Myocyte (in vitro differentiated cells): ENCODE measurements at regions not wholly inside any gene's neighbourhood (a gene's known extent, or its start where the extent isn't known, plus 50 kb on each side); places are given as distances from the start of the nearest gene placed in this dataset.
"Not testable (repeated sequence)": the region's sequence is repeated elsewhere in the genome, so short reads cannot be mapped to it uniquely, and the experiment has no call there.

Source experiments
- DNase-seq: peaks from one replicate; pipeline ENCODE4 v3.0.0-alpha.2; 2012; ENCODE audit warnings: low read depth

- not testable (repeated sequence) for DNase-seq
Measured at GRCh38 chr7:63856466-63856865, 142.2 kb upstream of the ZNF722 start.

- no peak for DNase-seq
Measured at GRCh38 chr7:63867127-63867526, 131.5 kb upstream of the ZNF722 start.

GRCh38 chr7:63874242-63874641, 124.4 kb upstream of the ZNF722 start:
- DNase-seq, result not testable (repeated sequence)

- DNase-seq, result no peak
Measured at GRCh38 chr7:63876707-63877322, 121.8 kb upstream of the ZNF722 start.

GRCh38 chr7:63887031-63887430, 111.6 kb upstream of the ZNF722 start:
- DNase-seq, result no peak

GRCh38 chr7:63899691-63900393, 98.8 kb upstream of the ZNF722 start:
- no peak for DNase-seq

- peak; percentile 23 for DNase-seq
Measured at GRCh38 chr7:63900394-63901203, 98.0 kb upstream of the ZNF722 start.

- not testable (repeated sequence) for DNase-seq
Measured at GRCh38 chr7:63901204-63901506, 97.5 kb upstream of the ZNF722 start.

GRCh38 chr7:63918986-63919385, 79.7 kb upstream of the ZNF722 start:
- DNase-seq, result no peak

GRCh38 chr7:63925262-63925625, 73.4 kb upstream of the ZNF722 start:
- no peak for DNase-seq

GRCh38 chr7:63925626-63926460, 72.8 kb upstream of the ZNF722 start:
- DNase-seq, result no peak

- no peak for DNase-seq
Measured at GRCh38 chr7:63927261-63927660, 71.4 kb upstream of the ZNF722 start.

- no peak for DNase-seq
Measured at GRCh38 chr7:63931057-63931600, 67.5 kb upstream of the ZNF722 start.

- DNase-seq, result no peak
Measured at GRCh38 chr7:63931985-63932577, 66.6 kb upstream of the ZNF722 start.
